ENCODE measurements at regions not wholly inside any gene's neighbourhood (a gene's known extent, or its start where the extent isn't known, plus 50 kb on each side); places are given as distances from the start of the nearest gene placed in this dataset.
"Not testable (repeated sequence)": the region's sequence is repeated elsewhere in the genome, so short reads cannot be mapped to it uniquely, and the experiment has no call there.

GRCh38 chr14:105639969-105640931, 113.9 kb downstream of the TMEM121 start:
- TF ChIP-seq ZNF782 (CRISPR knock-in tag; IDR thresholded peaks at IDR 0.05; ENCODE audit: borderline replicate concordance); SMARCC2 (IDR thresholded peaks at IDR 0.05); ATF3 (CRISPR knock-in tag; IDR thresholded peaks at IDR 0.05); POLR2A (IDR thresholded peaks at IDR 0.05; ENCODE audit: insufficient read depth in 1 of 2, low read depth in 2 of 2, low read length in 2 of 2); JUN (CRISPR knock-in tag; IDR thresholded peaks at IDR 0.05); ZNF597 (CRISPR knock-in tag; IDR thresholded peaks at IDR 0.05); KLF16 (CRISPR knock-in tag; IDR thresholded peaks at IDR 0.05); ZHX1 (CRISPR knock-in tag; IDR thresholded peaks at IDR 0.05; ENCODE audit: low read depth); SMAD1 (CRISPR knock-in tag; IDR thresholded peaks at IDR 0.05; ENCODE audit: borderline replicate concordance, low read depth); PBX3 (CRISPR knock-in tag; IDR thresholded peaks at IDR 0.05; ENCODE audit: borderline replicate concordance); ZNF318 (CRISPR knock-in tag; IDR thresholded peaks at IDR 0.05); ZNF766 (CRISPR knock-in tag; IDR thresholded peaks at IDR 0.05; ENCODE audit: borderline replicate concordance): not testable (repeated sequence)

All from HepG2 (cell line).